ENCODE measurements at regions not wholly inside any gene's neighbourhood (a gene's known extent, or its start where the extent isn't known, plus 50 kb on each side); places are given as distances from the start of the nearest gene placed in this dataset.
"Not testable (repeated sequence)": the region's sequence is repeated elsewhere in the genome, so short reads cannot be mapped to it uniquely, and the experiment has no call there.

GRCh38 chr16:75820672-75821071 is 94.4 kb upstream of the CPHXL start:
- no peak overlapping the region for H3K27ac Mint-ChIP-seq (ENCODE audit: unreplicated experiment)
- no peak for DNase-seq
- CTCF ChIA-PET, result no interaction called here
- H3K36me3 Mint-ChIP-seq (ENCODE audit: insufficient read depth, unreplicated experiment), result no peaks in the 10 kb centered on the region
- H3K27me3 Mint-ChIP-seq (ENCODE audit: unreplicated experiment), result peaks cover 21% of the 10 kb centered on the region
- TF ChIP-seq, protein P1, sequence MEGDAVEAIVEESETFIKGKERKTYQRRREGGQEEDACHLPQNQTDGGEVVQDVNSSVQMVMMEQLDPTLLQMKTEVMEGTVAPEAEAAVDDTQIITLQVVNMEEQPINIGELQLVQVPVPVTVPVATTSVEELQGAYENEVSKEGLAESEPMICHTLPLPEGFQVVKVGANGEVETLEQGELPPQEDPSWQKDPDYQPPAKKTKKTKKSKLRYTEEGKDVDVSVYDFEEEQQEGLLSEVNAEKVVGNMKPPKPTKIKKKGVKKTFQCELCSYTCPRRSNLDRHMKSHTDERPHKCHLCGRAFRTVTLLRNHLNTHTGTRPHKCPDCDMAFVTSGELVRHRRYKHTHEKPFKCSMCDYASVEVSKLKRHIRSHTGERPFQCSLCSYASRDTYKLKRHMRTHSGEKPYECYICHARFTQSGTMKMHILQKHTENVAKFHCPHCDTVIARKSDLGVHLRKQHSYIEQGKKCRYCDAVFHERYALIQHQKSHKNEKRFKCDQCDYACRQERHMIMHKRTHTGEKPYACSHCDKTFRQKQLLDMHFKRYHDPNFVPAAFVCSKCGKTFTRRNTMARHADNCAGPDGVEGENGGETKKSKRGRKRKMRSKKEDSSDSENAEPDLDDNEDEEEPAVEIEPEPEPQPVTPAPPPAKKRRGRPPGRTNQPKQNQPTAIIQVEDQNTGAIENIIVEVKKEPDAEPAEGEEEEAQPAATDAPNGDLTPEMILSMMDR (IDR thresholded peaks at IDR 0.05; ENCODE audit: unreplicated experiment), result no peak
- BruUV-seq (replicated peaks), result no TSS peak
- H3K9me3 Mint-ChIP-seq (ENCODE audit: low read depth, unreplicated experiment), result peaks cover 2% of the 10 kb centered on the region
- H3K4me3 Mint-ChIP-seq (ENCODE audit: low read depth, unreplicated experiment), result no peak overlapping the region
- intact Hi-C loops (cut with micrococcal nuclease; ENCODE audit: unreplicated experiment), result no loop called here
- no peaks in the 10 kb centered on the region for H3K4me1 Mint-ChIP-seq (ENCODE audit: low read depth, unreplicated experiment)

DNA sequence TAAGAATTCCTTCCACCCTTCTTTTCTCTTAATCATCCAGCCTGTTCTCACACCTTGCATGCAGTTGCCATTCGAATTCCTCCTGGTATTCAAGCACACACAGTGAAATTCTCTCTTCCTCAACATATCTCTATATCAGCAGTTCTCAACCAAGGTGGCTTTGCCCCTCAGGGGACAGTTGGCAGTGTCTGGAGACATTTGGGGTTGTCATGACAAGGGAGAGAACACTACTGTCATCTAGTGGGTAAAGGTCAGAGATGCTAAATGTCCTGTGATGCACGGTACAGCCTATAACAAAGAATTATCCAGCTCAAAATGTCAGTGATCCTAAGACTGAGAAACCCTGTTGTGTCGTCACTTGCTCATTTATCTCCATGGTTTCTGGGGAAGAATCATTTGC is 94.8 kb upstream of the CPHXL start:
- TF ChIP-seq, protein P1 (IDR thresholded peaks at IDR 0.05; ENCODE audit: unreplicated experiment), result no peak
- H3K36me3 Mint-ChIP-seq (ENCODE audit: insufficient read depth, unreplicated experiment), result no peaks in the 10 kb centered on the region
- BruUV-seq (replicated peaks), result no TSS peak
- H3K27ac Mint-ChIP-seq (ENCODE audit: unreplicated experiment), result no peak overlapping the region
- intact Hi-C loops (cut with micrococcal nuclease; ENCODE audit: unreplicated experiment), result no loop called here
- CTCF ChIA-PET, result no interaction called here
- no peaks in the 10 kb centered on the region for H3K4me1 Mint-ChIP-seq (ENCODE audit: low read depth, unreplicated experiment)
- H3K27me3 Mint-ChIP-seq (ENCODE audit: unreplicated experiment), result peaks cover 18% of the 10 kb centered on the region
- DNase-seq, result no peak
- H3K4me3 Mint-ChIP-seq (ENCODE audit: low read depth, unreplicated experiment), result no peak overlapping the region
- H3K9me3 Mint-ChIP-seq (ENCODE audit: low read depth, unreplicated experiment), result peaks cover 2% of the 10 kb centered on the region

DNA sequence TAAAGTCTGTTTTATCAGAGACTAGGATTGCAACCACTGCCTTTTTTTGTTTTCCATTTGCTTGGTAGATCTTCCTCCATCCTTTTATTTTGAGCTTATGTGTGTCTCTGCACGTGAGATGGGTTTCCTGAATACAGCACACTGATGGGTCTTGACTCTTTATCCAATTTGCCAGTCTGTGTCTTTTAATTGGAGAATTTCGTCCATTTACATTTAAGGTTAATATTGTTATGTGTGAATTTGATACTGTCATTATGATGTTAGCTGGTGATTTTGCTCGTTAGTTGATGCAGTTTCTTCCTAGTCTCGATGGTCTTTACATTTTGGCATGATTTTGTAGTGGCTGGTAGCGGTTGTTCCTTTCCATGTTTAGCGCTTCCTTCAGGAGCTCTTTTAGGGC is 99.5 kb upstream of the CPHXL start:
- H3K36me3 Mint-ChIP-seq (ENCODE audit: insufficient read depth, unreplicated experiment); H3K27ac Mint-ChIP-seq (ENCODE audit: unreplicated experiment); H3K4me3 Mint-ChIP-seq (ENCODE audit: low read depth, unreplicated experiment); BruUV-seq (replicated peaks); H3K27me3 Mint-ChIP-seq (ENCODE audit: unreplicated experiment); CTCF ChIA-PET; intact Hi-C loops (cut with micrococcal nuclease; ENCODE audit: unreplicated experiment); DNase-seq; H3K9me3 Mint-ChIP-seq (ENCODE audit: low read depth, unreplicated experiment); H3K4me1 Mint-ChIP-seq (ENCODE audit: low read depth, unreplicated experiment): not testable (repeated sequence)

DNA sequence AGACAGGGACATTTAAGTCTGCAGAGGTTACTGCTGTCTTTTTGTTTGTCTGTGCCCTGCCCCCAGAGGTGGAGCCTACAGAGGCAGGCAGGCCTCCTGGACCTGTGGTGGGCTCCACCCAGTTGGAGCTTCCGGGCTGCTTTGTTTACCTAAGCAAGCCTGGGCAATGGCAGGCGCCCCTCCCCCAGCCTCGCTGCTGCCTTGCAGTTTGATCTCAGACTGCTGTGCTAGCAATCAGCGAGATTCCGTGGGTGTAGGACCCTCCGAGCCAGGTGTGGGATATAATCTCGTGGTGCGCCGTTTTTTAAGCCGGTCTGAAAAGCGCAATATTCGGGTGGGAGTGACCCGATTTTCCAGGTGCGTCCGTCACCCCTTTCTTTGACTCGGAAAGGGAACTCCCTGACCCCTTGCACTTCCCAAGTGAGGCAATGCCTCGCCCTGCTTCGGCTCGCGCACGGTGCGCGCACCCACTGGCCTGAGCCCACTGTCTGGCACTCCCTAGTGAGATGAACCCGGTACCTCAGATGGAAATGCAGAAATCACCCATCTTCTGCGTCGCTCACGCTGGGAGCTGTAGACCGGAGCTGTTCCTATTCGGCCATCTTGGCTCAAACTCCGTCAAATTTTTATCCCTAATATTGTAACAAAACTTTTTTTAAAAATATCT is 101.2 kb upstream of the CPHXL start:
- BruUV-seq (replicated peaks); H3K4me1 Mint-ChIP-seq (ENCODE audit: low read depth, unreplicated experiment); H3K36me3 Mint-ChIP-seq (ENCODE audit: insufficient read depth, unreplicated experiment); H3K4me3 Mint-ChIP-seq (ENCODE audit: low read depth, unreplicated experiment); H3K9me3 Mint-ChIP-seq (ENCODE audit: low read depth, unreplicated experiment); H3K27ac Mint-ChIP-seq (ENCODE audit: unreplicated experiment); CTCF ChIA-PET; H3K27me3 Mint-ChIP-seq (ENCODE audit: unreplicated experiment); DNase-seq; intact Hi-C loops (cut with micrococcal nuclease; ENCODE audit: unreplicated experiment): not testable (repeated sequence)

- DNase-seq; H3K4me3 Mint-ChIP-seq (ENCODE audit: low read depth, unreplicated experiment); intact Hi-C loops (cut with micrococcal nuclease; ENCODE audit: unreplicated experiment); H3K27ac Mint-ChIP-seq (ENCODE audit: unreplicated experiment); H3K27me3 Mint-ChIP-seq (ENCODE audit: unreplicated experiment); H3K9me3 Mint-ChIP-seq (ENCODE audit: low read depth, unreplicated experiment); BruUV-seq (replicated peaks); H3K4me1 Mint-ChIP-seq (ENCODE audit: low read depth, unreplicated experiment); CTCF ChIA-PET; H3K36me3 Mint-ChIP-seq (ENCODE audit: insufficient read depth, unreplicated experiment): not testable (repeated sequence)
These were observed 107.1 kb upstream of the CPHXL start for GRCh38 chr16:75833385-75833784.

DNA sequence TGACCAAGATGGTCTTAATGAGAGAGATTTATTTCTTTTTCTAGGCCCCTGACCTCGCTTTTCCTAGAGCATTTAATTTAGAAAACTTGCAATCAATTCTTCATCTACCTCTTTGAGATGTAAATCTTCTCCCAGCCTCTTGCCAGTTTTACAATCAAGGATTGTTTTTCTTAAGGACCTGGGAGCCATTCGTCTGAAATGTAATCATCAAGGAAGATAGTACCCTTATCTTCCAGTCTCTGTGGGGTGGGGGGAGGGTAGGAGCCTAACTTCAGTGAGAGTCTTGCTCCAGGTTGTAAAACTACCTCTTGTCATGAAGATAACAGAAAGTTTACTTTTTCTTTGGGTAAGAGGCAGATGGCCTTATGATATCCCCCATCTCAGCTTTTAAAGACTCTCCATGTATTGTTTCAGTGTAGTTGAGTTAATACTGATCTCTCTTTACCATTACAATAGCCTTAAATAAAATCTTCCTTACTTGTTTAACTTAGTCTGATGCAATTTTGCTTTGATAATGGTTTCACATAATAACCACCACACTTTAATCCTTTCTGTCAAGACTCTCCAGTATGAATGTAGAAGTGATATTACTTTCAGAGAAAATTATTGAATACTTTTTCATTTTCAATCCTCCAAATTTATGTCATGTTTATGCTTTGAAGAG is 110.2 kb upstream of the CPHXL start:
- Mint-ChIP-seq H3K36me3 (ENCODE audit: insufficient read depth, unreplicated experiment) (no peaks in the 10 kb centered on the region), H3K9me3 (ENCODE audit: low read depth, unreplicated experiment) (no peaks in the 10 kb centered on the region), H3K27me3 (ENCODE audit: unreplicated experiment) (no peaks in the 10 kb centered on the region), H3K4me1 (ENCODE audit: low read depth, unreplicated experiment) (no peaks in the 10 kb centered on the region), H3K4me3 (ENCODE audit: low read depth, unreplicated experiment) (no peak overlapping the region), H3K27ac (ENCODE audit: unreplicated experiment) (no peak overlapping the region)
- BruUV-seq (replicated peaks), result no TSS peak
- CTCF ChIA-PET, result no interaction called here
- TF ChIP-seq, protein P1 (IDR thresholded peaks at IDR 0.05; ENCODE audit: unreplicated experiment), result no peak
- intact Hi-C loops (cut with micrococcal nuclease; ENCODE audit: unreplicated experiment), result no loop called here
- no peak for DNase-seq

Data from Calu3 (cell line).